H9 (cell line): ENCODE measurements at regions not wholly inside any gene's neighbourhood (a gene's known extent, or its start where the extent isn't known, plus 50 kb on each side); places are given as distances from the start of the nearest gene placed in this dataset.
"Not testable (repeated sequence)": the region's sequence is repeated elsewhere in the genome, so short reads cannot be mapped to it uniquely, and the experiment has no call there.

ENCODE experiments used
- DNase-seq: peaks from one replicate; pipeline ENCODE4 v3.0.0-alpha.2; 2017
- H2AFZ ChIP-seq: one replicate; pipeline ENCODE4 v1.6.1; 2013; ENCODE audit warnings: mild to moderate bottlenecking, low read length, control low read depth, moderate library complexity
- H2AK5ac ChIP-seq: 2 replicates; pipeline ENCODE4 v1.6.1; 2013; ENCODE audit warnings: low read length, control low read depth, mixed read lengths; ENCODE audit not compliant: insufficient read length
- H2BK120ac ChIP-seq: one replicate; pipeline ENCODE4 v1.6.1; 2013; ENCODE audit warnings: low read depth, mild to moderate bottlenecking, low read length, control low read depth, inconsistent platforms; ENCODE audit not compliant: poor library complexity, severe bottlenecking
- H2BK12ac ChIP-seq: 2 replicates; pipeline ENCODE4 v1.6.1; 2013; ENCODE audit warnings: low read length, control low read depth, mixed read lengths, low read depth; ENCODE audit not compliant: insufficient read length
- H2BK15ac ChIP-seq: 2 replicates; pipeline ENCODE4 v1.6.1; 2013; ENCODE audit warnings: low read depth, low read length, control low read depth
- H2BK20ac ChIP-seq: one replicate; pipeline ENCODE4 v1.6.1; 2013; ENCODE audit warnings: low read depth, mild to moderate bottlenecking, low read length, control low read depth, inconsistent platforms; ENCODE audit not compliant: poor library complexity, severe bottlenecking
- H2BK5ac ChIP-seq: 2 replicates; pipeline ENCODE4 v1.6.1; 2013; ENCODE audit warnings: low read length, control low read depth, mixed read lengths; ENCODE audit not compliant: insufficient read length
- H3K14ac ChIP-seq: 2 replicates; pipeline ENCODE4 v1.6.1; 2013; ENCODE audit warnings: low read length, control low read depth; ENCODE audit not compliant: insufficient read depth
- H3K18ac ChIP-seq: 2 replicates; pipeline ENCODE4 v1.6.1; 2013; ENCODE audit warnings: low read depth, mild to moderate bottlenecking, mixed read lengths, low read length, control low read depth; ENCODE audit not compliant: insufficient read length
- H3K23ac ChIP-seq: 2 replicates; pipeline ENCODE4 v1.6.1; 2013; ENCODE audit warnings: low read length, control low read depth, mixed read lengths, low read depth; ENCODE audit not compliant: insufficient read length
- H3K23me2 ChIP-seq: 2 replicates; pipeline ENCODE4 v1.6.1; 2013; ENCODE audit warnings: low read depth, mild to moderate bottlenecking, mixed read lengths, low read length, control low read depth; ENCODE audit not compliant: insufficient read length, poor library complexity, severe bottlenecking
- H3K27ac ChIP-seq: 2 replicates; pipeline ENCODE4 v1.5.1; 2013; ENCODE audit warnings: low read length, control low read depth, mixed read lengths, low read depth; ENCODE audit not compliant: insufficient read length
- H3K27me3 ChIP-seq: 2 replicates; pipeline ENCODE4 v1.6.1; 2013; ENCODE audit warnings: low read length, control low read depth, inconsistent platforms; ENCODE audit not compliant: insufficient read depth
- H3K4ac ChIP-seq: 2 replicates; pipeline ENCODE4 v1.6.1; 2013; ENCODE audit warnings: low read depth, mild to moderate bottlenecking, control low read depth, inconsistent platforms, low read length, moderate library complexity
- H3K4me1 ChIP-seq: 2 replicates; pipeline ENCODE4 v1.6.1; 2013; ENCODE audit warnings: low read length, control low read depth, inconsistent platforms; ENCODE audit not compliant: insufficient read depth
- H3K4me2 ChIP-seq: 2 replicates; pipeline ENCODE4 v1.6.1; 2013; ENCODE audit warnings: low read length, control low read depth, mixed read lengths; ENCODE audit not compliant: insufficient read length, insufficient read depth
- H3K56ac ChIP-seq: 2 replicates; pipeline ENCODE4 v1.6.1; 2013; ENCODE audit warnings: low read depth, mild to moderate bottlenecking, mixed read lengths, low read length, control low read depth; ENCODE audit not compliant: insufficient read length
- H3K79me1 ChIP-seq: 2 replicates; pipeline ENCODE4 v1.6.1; 2013; ENCODE audit warnings: low read depth, mild to moderate bottlenecking, moderate library complexity, low read length, control low read depth, inconsistent platforms; ENCODE audit not compliant: insufficient read depth, poor library complexity, severe bottlenecking
- H3K79me2 ChIP-seq: 2 replicates; pipeline ENCODE4 v1.6.1; 2013; ENCODE audit warnings: low read length, control low read depth, inconsistent platforms; ENCODE audit not compliant: insufficient read depth
- H3K9ac ChIP-seq: 2 replicates; pipeline ENCODE4 v1.6.1; 2013; ENCODE audit warnings: low read length, control low read depth, mixed read lengths; ENCODE audit not compliant: insufficient read length; ENCODE audit errors: extremely low read depth
- H3K9me3 ChIP-seq: one replicate; pipeline ENCODE4 v1.6.1; 2013; ENCODE audit warnings: low read depth, low read length, inconsistent platforms; ENCODE audit not compliant: control insufficient read depth
- H3T11ph ChIP-seq: one replicate; pipeline ENCODE4 v1.6.1; 2013; ENCODE audit warnings: mild to moderate bottlenecking, low read length, control low read depth, inconsistent platforms
- H4K20me1 ChIP-seq: one replicate; pipeline ENCODE4 v1.6.1; 2013; ENCODE audit not compliant: control insufficient read depth, insufficient read length, insufficient read depth
- H4K5ac ChIP-seq: 2 replicates; pipeline ENCODE4 v1.6.1; 2013; ENCODE audit warnings: low read depth, mild to moderate bottlenecking, mixed read lengths, low read length, control low read depth; ENCODE audit not compliant: insufficient read length
- H4K8ac ChIP-seq: replicated peaks from 2 replicates; pipeline ENCODE4 v1.6.1; 2013; ENCODE audit warnings: low read length, control low read depth, mixed read lengths, low read depth; ENCODE audit not compliant: insufficient read length
- H4K91ac ChIP-seq: 2 replicates; pipeline ENCODE4 v1.6.1; 2013; ENCODE audit warnings: low read depth, mild to moderate bottlenecking, moderate library complexity, mixed read lengths, low read length, control low read depth; ENCODE audit not compliant: insufficient read length
- H3K27ac Mint-ChIP-seq, 3 experiments: 2 replicates in 2 of 3; 3 replicates in 1 of 3; pipeline ENCODE4 v1.8.0; 2020 to 2021; ENCODE audit warnings: mixed read lengths in 3 of 3, mild to moderate bottlenecking in 1 of 3, moderate library complexity in 1 of 3
- H3K27me3 Mint-ChIP-seq: 2 replicates; pipeline ENCODE4 v1.8.0; 2021; ENCODE audit warnings: low read depth, mild to moderate bottlenecking, moderate library complexity, mixed read lengths
- H3K36me3 Mint-ChIP-seq, 3 experiments: 2 replicates in 2 of 3; 3 replicates in 1 of 3; pipeline ENCODE4 v1.8.0; 2020 to 2021; ENCODE audit warnings: low read depth in 3 of 3, mixed read lengths in 3 of 3; ENCODE audit not compliant: insufficient read depth in 1 of 3
- H3K4me1 Mint-ChIP-seq, 2 experiments: 2 replicates each; pipeline ENCODE4 v1.8.0; 2020; ENCODE audit warnings: mixed read lengths in 2 of 2
- H3K4me3 Mint-ChIP-seq, 2 experiments: 2 replicates in 1 of 2; 3 replicates in 1 of 2; pipeline ENCODE4 v1.8.0; 2020 to 2021; ENCODE audit warnings: mild to moderate bottlenecking in 2 of 2, mixed read lengths in 2 of 2, moderate library complexity in 1 of 2
- H3K9me3 Mint-ChIP-seq, 2 experiments: 2 replicates in 1 of 2; 3 replicates in 1 of 2; pipeline ENCODE4 v1.8.0; 2020; ENCODE audit warnings: mild to moderate bottlenecking in 2 of 2, mixed read lengths in 2 of 2, moderate library complexity in 1 of 2
- WGBS: extraction: QIAGEN DNeasy Blood & Tissue Kit; methylation state at CpG from one replicate; pipeline ENCODE4 v1.1.7; 2013; ENCODE audit warnings: missing lambda C conversion rate, low lambda C conversion rate, mixed read lengths; ENCODE audit not compliant: insufficient read length; ENCODE audit errors: extremely low coverage; 5-methylcytosine and 5-hydroxymethylcytosine counted together
- TF ChIP-seq, protein P1 (sequence below): fragments of 200-600 bp; sonication (generic); conservative IDR thresholded peaks from 3 replicates; pipeline ENCODE4 v1.8.0; 2021; ENCODE audit warnings: antibody characterized with exemption, mild to moderate bottlenecking

DNA sequence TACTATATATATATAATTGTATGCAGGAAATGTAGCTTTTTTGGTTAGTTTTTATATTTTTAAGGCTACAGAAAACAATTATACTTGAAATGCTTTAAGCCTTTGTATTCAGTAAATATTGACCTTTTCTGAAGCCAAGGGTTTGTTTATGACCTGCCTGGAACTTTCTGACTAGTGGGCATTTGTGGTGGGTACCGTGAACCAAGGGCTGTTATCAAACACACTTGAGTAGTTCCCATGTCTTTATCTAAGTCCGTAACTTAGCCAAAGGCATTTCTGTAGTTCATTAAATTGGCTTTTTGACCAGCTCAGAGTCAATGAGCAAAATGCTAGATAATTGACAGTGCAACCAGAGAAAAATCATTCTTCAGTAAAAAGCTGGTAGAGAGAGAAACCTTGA is 1444.2 kb upstream of the SLC10A2 start:
- Histone ChIP-seq H3K56ac (no peak overlapping the region), H3T11ph (no peak overlapping the region), H3K79me2 (no peaks in the 10 kb centered on the region), H2AK5ac (no peak overlapping the region), H3K4ac (no peak overlapping the region), H2BK120ac (no peak overlapping the region), H3K14ac (no peak overlapping the region), H3K27ac (no peak overlapping the region), H3K27me3 (no peaks in the 10 kb centered on the region), H3K4me1 (no peaks in the 10 kb centered on the region), H4K8ac (no peak overlapping the region), H2BK12ac (no peak overlapping the region), H3K18ac (no peak overlapping the region), H3K4me2 (no peak overlapping the region), H3K23me2 (no peaks in the 10 kb centered on the region), H2AFZ (no peak overlapping the region), H4K20me1 (no peaks in the 10 kb centered on the region), H3K23ac (no peak overlapping the region), H4K91ac (no peak overlapping the region), H2BK15ac (no peak overlapping the region), H4K5ac (no peak overlapping the region), H2BK5ac (no peak overlapping the region), H3K9ac (no peak overlapping the region), H3K79me1 (no peaks in the 10 kb centered on the region), H3K9me3 (no peaks in the 10 kb centered on the region), H2BK20ac (no peak overlapping the region)
- TF ChIP-seq, protein P1, sequence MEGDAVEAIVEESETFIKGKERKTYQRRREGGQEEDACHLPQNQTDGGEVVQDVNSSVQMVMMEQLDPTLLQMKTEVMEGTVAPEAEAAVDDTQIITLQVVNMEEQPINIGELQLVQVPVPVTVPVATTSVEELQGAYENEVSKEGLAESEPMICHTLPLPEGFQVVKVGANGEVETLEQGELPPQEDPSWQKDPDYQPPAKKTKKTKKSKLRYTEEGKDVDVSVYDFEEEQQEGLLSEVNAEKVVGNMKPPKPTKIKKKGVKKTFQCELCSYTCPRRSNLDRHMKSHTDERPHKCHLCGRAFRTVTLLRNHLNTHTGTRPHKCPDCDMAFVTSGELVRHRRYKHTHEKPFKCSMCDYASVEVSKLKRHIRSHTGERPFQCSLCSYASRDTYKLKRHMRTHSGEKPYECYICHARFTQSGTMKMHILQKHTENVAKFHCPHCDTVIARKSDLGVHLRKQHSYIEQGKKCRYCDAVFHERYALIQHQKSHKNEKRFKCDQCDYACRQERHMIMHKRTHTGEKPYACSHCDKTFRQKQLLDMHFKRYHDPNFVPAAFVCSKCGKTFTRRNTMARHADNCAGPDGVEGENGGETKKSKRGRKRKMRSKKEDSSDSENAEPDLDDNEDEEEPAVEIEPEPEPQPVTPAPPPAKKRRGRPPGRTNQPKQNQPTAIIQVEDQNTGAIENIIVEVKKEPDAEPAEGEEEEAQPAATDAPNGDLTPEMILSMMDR, result no peak
- Mint-ChIP-seq H3K4me1 (no peaks in the 10 kb centered on the region), H3K36me3 (no peaks in the 10 kb centered on the region), H3K27me3 (no peaks in the 10 kb centered on the region), H3K27ac (no peak overlapping the region), H3K9me3 (no peaks in the 10 kb centered on the region), H3K4me3 (no peak overlapping the region)
- no CpG with 5 or more reads among the region's 2 CpGs for WGBS
- DNase-seq, result no peak

DNA sequence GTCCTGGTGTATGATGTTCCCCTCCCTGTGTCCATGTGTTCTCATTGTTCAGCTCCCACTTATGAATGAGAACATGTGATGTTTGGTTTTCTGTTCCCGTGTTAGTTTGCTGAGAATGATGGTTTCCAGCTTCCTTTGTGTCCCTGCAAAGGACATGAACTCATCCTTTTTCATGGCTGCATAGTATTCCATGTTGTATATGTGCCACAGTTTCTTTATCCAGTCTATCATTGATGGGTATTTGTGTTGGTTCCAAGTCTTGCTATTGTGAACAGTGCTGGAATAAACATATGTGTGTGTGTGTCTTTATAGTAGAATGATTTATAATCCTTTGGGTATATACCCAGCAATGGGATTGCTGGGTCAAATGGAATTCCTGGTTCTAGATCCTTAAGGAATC is 1427.3 kb upstream of the SLC10A2 start:
- H3K4me2 ChIP-seq, H2BK12ac ChIP-seq, H3T11ph ChIP-seq, H3K23ac ChIP-seq, H4K8ac ChIP-seq, H4K91ac ChIP-seq, H3K4ac ChIP-seq, H2BK20ac ChIP-seq, H2BK5ac ChIP-seq, H3K4me1 Mint-ChIP-seq, H3K9ac ChIP-seq, DNase-seq, H3K27ac Mint-ChIP-seq, H3K56ac ChIP-seq, H3K4me1 ChIP-seq, H2BK15ac ChIP-seq, H3K18ac ChIP-seq, H4K20me1 ChIP-seq, H3K79me1 ChIP-seq, H3K27me3 ChIP-seq, H3K79me2 ChIP-seq, H4K5ac ChIP-seq, H2AFZ ChIP-seq, H3K14ac ChIP-seq, H2BK120ac ChIP-seq, H3K4me3 Mint-ChIP-seq, H3K9me3 ChIP-seq, H3K27ac ChIP-seq, H3K23me2 ChIP-seq, H3K27me3 Mint-ChIP-seq, H2AK5ac ChIP-seq: not testable (repeated sequence)
- Mint-ChIP-seq H3K36me3 (peaks cover 0 to 11% (median 4%) of the 10 kb centered on the region in 3 experiments; a peak in 5 of 7 replicates), H3K9me3 (peaks cover 8 to 11% of the 10 kb centered on the region in 2 experiments)
- WGBS, result no CpG with 5 or more reads among the region's 1 CpG
